GM18951 (cell line): ENCODE measurements at regions not wholly inside any gene's neighbourhood (a gene's known extent, or its start where the extent isn't known, plus 50 kb on each side); places are given as distances from the start of the nearest gene placed in this dataset.
"Not testable (repeated sequence)": the region's sequence is repeated elsewhere in the genome, so short reads cannot be mapped to it uniquely, and the experiment has no call there.

Experiments used
- POLR2A ChIP-seq: IDR thresholded peaks from 4 replicates; pipeline ENCODE4 v1.6.1; 2011; ENCODE audit warnings: mild to moderate bottlenecking; ENCODE audit not compliant: insufficient read length, insufficient read depth; ENCODE audit errors: extremely low read depth
- in situ Hi-C: fragments of 300-500 bp; cut with MboI; formaldehyde crosslinking; loops from one replicate; pipeline ENCODE4 v1.12.0; 2022; ENCODE audit warnings: low sequenced_read_pairs, mixed read lengths, inconsistent platforms; ENCODE audit not compliant: unreplicated experiment

GRCh38 chr16:35602116-35602515 is 2142.7 kb downstream of the TP53TG3F start:
- in situ Hi-C loops = no loop called here
- TF ChIP-seq POLR2A = no peak

GRCh38 chr16:35603371-35603770 is 2144.0 kb downstream of the TP53TG3F start:
- in situ Hi-C loops = not testable (repeated sequence)

GRCh38 chr16:35605921-35606320 is 2146.5 kb downstream of the TP53TG3F start:
- in situ Hi-C loops = no loop called here
- no peak for TF ChIP-seq POLR2A

- in situ Hi-C loops = not testable (repeated sequence)
These were observed 2155.5 kb downstream of the TP53TG3F start for GRCh38 chr16:35614883-35615282.

- in situ Hi-C loops = not testable (repeated sequence)
These were observed 2159.8 kb downstream of the TP53TG3F start for GRCh38 chr16:35619176-35619575.

GRCh38 chr16:35626041-35626440 is 2166.6 kb downstream of the TP53TG3F start:
- in situ Hi-C loops = no loop called here
- TF ChIP-seq POLR2A = no peak

GRCh38 chr16:35628976-35629375 is 2169.6 kb downstream of the TP53TG3F start:
- TF ChIP-seq POLR2A = no peak
- in situ Hi-C loops = no loop called here

- TF ChIP-seq POLR2A = no peak
- in situ Hi-C loops = no loop called here
These were observed 2172.0 kb downstream of the TP53TG3F start for GRCh38 chr16:35631261-35631945.

GRCh38 chr16:35636480-35637230 is 2177.2 kb downstream of the TP53TG3F start:
- in situ Hi-C loops = no loop called here
- no peak for TF ChIP-seq POLR2A

GRCh38 chr16:35637683-35638082 is 2178.3 kb downstream of the TP53TG3F start:
- no peak for TF ChIP-seq POLR2A
- in situ Hi-C loops = no loop called here

GRCh38 chr16:35639233-35640205 is 2180.1 kb downstream of the TP53TG3F start:
- in situ Hi-C loops = no loop called here
- no peak for TF ChIP-seq POLR2A

- TF ChIP-seq POLR2A = no peak
- in situ Hi-C loops = no loop called here
These were observed 2183.0 kb downstream of the TP53TG3F start for GRCh38 chr16:35642322-35642835.

GRCh38 chr16:35651841-35652240 is 2192.4 kb downstream of the TP53TG3F start:
- in situ Hi-C loops = no loop called here
- no peak for TF ChIP-seq POLR2A
